GM23338 (cell line): ENCODE measurements at regions not wholly inside any gene's neighbourhood (a gene's known extent, or its start where the extent isn't known, plus 50 kb on each side); places are given as distances from the start of the nearest gene placed in this dataset.
"Not testable (repeated sequence)": the region's sequence is repeated elsewhere in the genome, so short reads cannot be mapped to it uniquely, and the experiment has no call there.

Experiments
- ATAC-seq: fragments of 200-7000 bp; cut with Tn5 transposase; 3 replicates; pipeline ENCODE4 v1.9.1; 2020
- DNase-seq: peaks from one replicate; pipeline ENCODE4 v3.0.0-alpha.2; 2015; ENCODE audit warnings: low spot score
- H2AFZ ChIP-seq: fragments of 200-600 bp; sonication (generic); 2 replicates; pipeline ENCODE4 v1.8.0; 2016; ENCODE audit warnings: antibody characterized with exemption, mild to moderate bottlenecking, moderate library complexity
- H3F3A ChIP-seq: fragments of 200-600 bp; sonication (generic); replicated peaks from 2 replicates; pipeline ENCODE4 v1.8.0; 2017; ENCODE audit warnings: antibody characterized with exemption, mixed run types, low read depth
- H3K27ac ChIP-seq: fragments of 200-600 bp; sonication (generic); 2 replicates; pipeline ENCODE4 v1.6.1; 2016; ENCODE audit warnings: low read depth
- H3K27me3 ChIP-seq: fragments of 200-600 bp; sonication (generic); 2 replicates; pipeline ENCODE4 v1.8.0; 2016; ENCODE audit warnings: mild to moderate bottlenecking, mixed run types, moderate library complexity; ENCODE audit not compliant: insufficient read depth
- H3K36me3 ChIP-seq: fragments of 200-600 bp; sonication (generic); 2 replicates; pipeline ENCODE4 v1.8.0; 2016; ENCODE audit warnings: mild to moderate bottlenecking; ENCODE audit not compliant: insufficient read depth
- H3K4me1 ChIP-seq: fragments of 200-600 bp; sonication (generic); 2 replicates; pipeline ENCODE4 v1.8.0; 2016; ENCODE audit warnings: mild to moderate bottlenecking, moderate library complexity; ENCODE audit not compliant: insufficient read depth
- H3K4me2 ChIP-seq: fragments of 200-600 bp; sonication (generic); 2 replicates; pipeline ENCODE4 v1.7.1; 2017; ENCODE audit warnings: mixed run types
- H3K4me3 ChIP-seq: fragments of 200-600 bp; sonication (generic); 2 replicates; pipeline ENCODE4 v1.6.1; 2016; ENCODE audit warnings: mixed run types
- H3K79me2 ChIP-seq: fragments of 200-600 bp; sonication (generic); replicated peaks from 2 replicates; pipeline ENCODE4 v1.8.0; 2017; ENCODE audit warnings: mild to moderate bottlenecking; ENCODE audit not compliant: insufficient read depth
- H3K9me2 ChIP-seq: fragments of 200-600 bp; sonication (generic); 2 replicates; pipeline ENCODE4 v1.8.0; 2017; ENCODE audit not compliant: insufficient read depth
- H4K20me1 ChIP-seq: fragments of 200-600 bp; sonication (generic); replicated peaks from 2 replicates; pipeline ENCODE4 v1.8.0; 2017; ENCODE audit warnings: mild to moderate bottlenecking; ENCODE audit not compliant: insufficient read depth
- H3K27ac Mint-ChIP-seq: 2 replicates; pipeline ENCODE4 v1.8.0; 2020; ENCODE audit warnings: inconsistent platforms, mild to moderate bottlenecking, moderate library complexity, mixed read lengths
- H3K27me3 Mint-ChIP-seq: 3 replicates; pipeline ENCODE4 v1.8.0; 2022; ENCODE audit warnings: low read depth, mild to moderate bottlenecking, moderate library complexity, mixed read lengths, inconsistent platforms; ENCODE audit not compliant: insufficient read depth, poor library complexity
- H3K36me3 Mint-ChIP-seq: 3 replicates; pipeline ENCODE4 v1.8.0; 2021; ENCODE audit warnings: low read depth, mild to moderate bottlenecking, inconsistent platforms, moderate library complexity, mixed read lengths
- H3K4me1 Mint-ChIP-seq: 3 replicates; pipeline ENCODE4 v1.8.0; 2020; ENCODE audit warnings: mild to moderate bottlenecking, inconsistent platforms, mixed read lengths
- H3K4me3 Mint-ChIP-seq: 3 replicates; pipeline ENCODE4 v1.8.0; 2021; ENCODE audit warnings: moderate library complexity, mild to moderate bottlenecking, inconsistent platforms, mixed read lengths
- H3K9me3 Mint-ChIP-seq: 3 replicates; pipeline ENCODE4 v1.8.0; 2020; ENCODE audit warnings: moderate library complexity, mild to moderate bottlenecking, inconsistent platforms, mixed read lengths
- CREB1 ChIP-seq: fragments of 250-450 bp; sonication (Bioruptor Pico); IDR thresholded peaks from 2 replicates; pipeline ENCODE4 v1.5.0; 2020; ENCODE audit warnings: low read depth, mild to moderate bottlenecking, moderate library complexity
- CTCF ChIP-seq, 2 experiments: fragments of 200-600 bp in 1 of 2; sonication (generic) in 1 of 2; conservative IDR thresholded peaks; 2 replicates each; pipeline versions ENCODE4 v1.5.1 to v1.6.1; 2016 to 2017; ENCODE audit warnings: antibody characterized with exemption in 2 of 2, low read depth in 2 of 2, mild to moderate bottlenecking in 2 of 2, moderate library complexity in 1 of 2
- EZH2 ChIP-seq: fragments of 200-600 bp; sonication (generic); IDR thresholded peaks from one replicate; pipeline ENCODE4 v1.8.0; 2017; ENCODE audit warnings: antibody characterized with exemption, mild to moderate bottlenecking, low read depth; ENCODE audit not compliant: unreplicated experiment
- EZH2phosphoT487 ChIP-seq: fragments of 200-600 bp; sonication (generic); IDR thresholded peaks from one replicate; pipeline ENCODE4 v1.8.1; 2018; ENCODE audit warnings: antibody characterized with exemption; ENCODE audit not compliant: unreplicated experiment
- JUNB ChIP-seq: IDR thresholded peaks from one replicate; pipeline ENCODE4 v1.6.1; 2016; ENCODE audit warnings: antibody characterized with exemption; ENCODE audit not compliant: unreplicated experiment
- NANOG ChIP-seq: IDR thresholded peaks from 2 replicates; pipeline ENCODE4 v1.6.1; 2016; ENCODE audit warnings: antibody characterized with exemption, borderline replicate concordance
- POLR2AphosphoS5 ChIP-seq: IDR thresholded peaks from 2 replicates; pipeline ENCODE4 v1.6.1; 2016; ENCODE audit warnings: antibody characterized with exemption, low read depth
- ZNF114 ChIP-seq: fragments of 250-450 bp; sonication (Bioruptor Pico); IDR thresholded peaks from 2 replicates; pipeline ENCODE4 v1.5.0; 2020; ENCODE audit warnings: mild to moderate bottlenecking, moderate library complexity
- ZNF331 ChIP-seq: fragments of 250-450 bp; sonication (Bioruptor Pico); IDR thresholded peaks from 2 replicates; pipeline ENCODE4 v1.5.0; 2020; ENCODE audit warnings: low read depth, mild to moderate bottlenecking, moderate library complexity
- TF ChIP-seq, protein P1 (sequence below): IDR thresholded peaks from 2 replicates; pipeline ENCODE4 v1.6.1; 2016; ENCODE audit warnings: antibody characterized with exemption
- TF ChIP-seq, protein P2 (sequence below): IDR thresholded peaks from one replicate; pipeline ENCODE4 v1.6.1; 2018; ENCODE audit warnings: antibody characterized with exemption; ENCODE audit not compliant: unreplicated experiment

GRCh38 chr4:33975995-33976394 is 2268.3 kb downstream of the ARAP2 start:
- no peaks in the 10 kb centered on the region for H3K36me3 ChIP-seq
- Mint-ChIP-seq H3K27me3 (no peaks in the 10 kb centered on the region), H3K4me3 (no peak overlapping the region), H3K4me1 (no peaks in the 10 kb centered on the region), H3K9me3 (no peaks in the 10 kb centered on the region), H3K27ac (no peak overlapping the region), H3K36me3 (no peaks in the 10 kb centered on the region; the same call in 2 of the 3 replicates)
- DNase-seq (no peak), ATAC-seq (no peak)
- H3K79me2 ChIP-seq: no peaks in the 10 kb centered on the region
- H3K27ac ChIP-seq: no peak overlapping the region
- no peaks in the 10 kb centered on the region for H3F3A ChIP-seq
- no peak overlapping the region for H3K4me2 ChIP-seq
- no peaks in the 10 kb centered on the region for H4K20me1 ChIP-seq
- TF ChIP-seq EZH2phosphoT487 (no peak), EZH2 (no peak), CTCF (conservative IDR thresholded peaks at IDR 0.05; ENCODE audit: low read depth in 2 of 2) (no peak), NANOG (no peak), JUNB (no peak)
- TF ChIP-seq, protein P1, sequence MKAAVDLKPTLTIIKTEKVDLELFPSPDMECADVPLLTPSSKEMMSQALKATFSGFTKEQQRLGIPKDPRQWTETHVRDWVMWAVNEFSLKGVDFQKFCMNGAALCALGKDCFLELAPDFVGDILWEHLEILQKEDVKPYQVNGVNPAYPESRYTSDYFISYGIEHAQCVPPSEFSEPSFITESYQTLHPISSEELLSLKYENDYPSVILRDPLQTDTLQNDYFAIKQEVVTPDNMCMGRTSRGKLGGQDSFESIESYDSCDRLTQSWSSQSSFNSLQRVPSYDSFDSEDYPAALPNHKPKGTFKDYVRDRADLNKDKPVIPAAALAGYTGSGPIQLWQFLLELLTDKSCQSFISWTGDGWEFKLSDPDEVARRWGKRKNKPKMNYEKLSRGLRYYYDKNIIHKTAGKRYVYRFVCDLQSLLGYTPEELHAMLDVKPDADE: no peak
- H3K4me3 ChIP-seq: no peak overlapping the region
- H3K27me3 ChIP-seq: no peaks in the 10 kb centered on the region
- no peaks in the 10 kb centered on the region for H3K4me1 ChIP-seq
- peaks cover 10% of the 10 kb centered on the region; the same call in 1 of the 2 replicates for H3K9me2 ChIP-seq
- H2AFZ ChIP-seq: no peak overlapping the region

DNA sequence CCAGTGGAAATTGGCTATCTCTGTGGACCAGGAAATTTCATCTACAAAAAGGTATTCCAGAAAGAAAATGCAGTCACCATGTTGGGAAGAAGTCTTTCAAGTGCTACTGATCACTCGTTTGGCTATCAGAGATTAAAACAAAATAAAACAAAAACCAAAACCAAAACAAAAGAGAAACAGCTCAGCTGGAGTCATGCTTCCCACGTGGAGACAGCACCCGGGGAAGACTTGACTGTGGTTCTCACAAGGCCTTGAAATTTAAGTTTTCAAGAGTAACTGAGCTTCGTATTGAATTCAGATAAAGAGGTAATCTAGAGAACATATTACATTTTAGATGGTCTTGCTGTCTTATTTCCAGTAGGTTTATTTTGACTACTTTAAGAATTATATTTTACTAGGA is 2264.5 kb downstream of the ARAP2 start:
- not testable (repeated sequence) for H3K4me1 Mint-ChIP-seq, H3K9me3 Mint-ChIP-seq, H3K4me2 ChIP-seq, H4K20me1 ChIP-seq, H3K27me3 ChIP-seq, H3K27me3 Mint-ChIP-seq, H3K4me3 Mint-ChIP-seq, H3K4me1 ChIP-seq, H3K79me2 ChIP-seq, H3K4me3 ChIP-seq, DNase-seq, ATAC-seq, H3F3A ChIP-seq, H3K27ac Mint-ChIP-seq, H3K27ac ChIP-seq, H3K36me3 Mint-ChIP-seq, H3K36me3 ChIP-seq
- Histone ChIP-seq H3K9me2 (peaks cover 10% of the 10 kb centered on the region; the same call in 1 of the 2 replicates), H2AFZ (peak overlapping the region; percentile 69; the same call in 1 of the 2 replicates)

GRCh38 chr4:33980361-33980760 is 2264.0 kb downstream of the ARAP2 start:
- H3F3A ChIP-seq: no peaks in the 10 kb centered on the region
- DNase-seq (no peak), ATAC-seq (no peak)
- no peaks in the 10 kb centered on the region for H3K4me1 ChIP-seq
- no peaks in the 10 kb centered on the region for H4K20me1 ChIP-seq
- H3K4me2 ChIP-seq: no peak overlapping the region
- H2AFZ ChIP-seq: no peak overlapping the region
- no peak overlapping the region for H3K27ac Mint-ChIP-seq
- H3K27me3 Mint-ChIP-seq: no peaks in the 10 kb centered on the region
- H3K27ac ChIP-seq: no peak overlapping the region
- H3K36me3 Mint-ChIP-seq: no peaks in the 10 kb centered on the region; the same call in 2 of the 3 replicates
- H3K9me2 ChIP-seq: peaks cover 6% of the 10 kb centered on the region; the same call in 1 of the 2 replicates
- H3K9me3 Mint-ChIP-seq: no peaks in the 10 kb centered on the region
- H3K4me3 Mint-ChIP-seq: no peak overlapping the region
- H3K4me1 Mint-ChIP-seq: no peaks in the 10 kb centered on the region
- H3K36me3 ChIP-seq: no peaks in the 10 kb centered on the region
- no peak for TF ChIP-seq ZNF331 (CRISPR knock-in tag)
- no peak for TF ChIP-seq POLR2AphosphoS5
- no peak for TF ChIP-seq ZNF114 (CRISPR knock-in tag)
- TF ChIP-seq EZH2: no peak
- TF ChIP-seq CTCF (conservative IDR thresholded peaks at IDR 0.05; ENCODE audit: low read depth in 2 of 2): no peak
- TF ChIP-seq, protein P2, sequence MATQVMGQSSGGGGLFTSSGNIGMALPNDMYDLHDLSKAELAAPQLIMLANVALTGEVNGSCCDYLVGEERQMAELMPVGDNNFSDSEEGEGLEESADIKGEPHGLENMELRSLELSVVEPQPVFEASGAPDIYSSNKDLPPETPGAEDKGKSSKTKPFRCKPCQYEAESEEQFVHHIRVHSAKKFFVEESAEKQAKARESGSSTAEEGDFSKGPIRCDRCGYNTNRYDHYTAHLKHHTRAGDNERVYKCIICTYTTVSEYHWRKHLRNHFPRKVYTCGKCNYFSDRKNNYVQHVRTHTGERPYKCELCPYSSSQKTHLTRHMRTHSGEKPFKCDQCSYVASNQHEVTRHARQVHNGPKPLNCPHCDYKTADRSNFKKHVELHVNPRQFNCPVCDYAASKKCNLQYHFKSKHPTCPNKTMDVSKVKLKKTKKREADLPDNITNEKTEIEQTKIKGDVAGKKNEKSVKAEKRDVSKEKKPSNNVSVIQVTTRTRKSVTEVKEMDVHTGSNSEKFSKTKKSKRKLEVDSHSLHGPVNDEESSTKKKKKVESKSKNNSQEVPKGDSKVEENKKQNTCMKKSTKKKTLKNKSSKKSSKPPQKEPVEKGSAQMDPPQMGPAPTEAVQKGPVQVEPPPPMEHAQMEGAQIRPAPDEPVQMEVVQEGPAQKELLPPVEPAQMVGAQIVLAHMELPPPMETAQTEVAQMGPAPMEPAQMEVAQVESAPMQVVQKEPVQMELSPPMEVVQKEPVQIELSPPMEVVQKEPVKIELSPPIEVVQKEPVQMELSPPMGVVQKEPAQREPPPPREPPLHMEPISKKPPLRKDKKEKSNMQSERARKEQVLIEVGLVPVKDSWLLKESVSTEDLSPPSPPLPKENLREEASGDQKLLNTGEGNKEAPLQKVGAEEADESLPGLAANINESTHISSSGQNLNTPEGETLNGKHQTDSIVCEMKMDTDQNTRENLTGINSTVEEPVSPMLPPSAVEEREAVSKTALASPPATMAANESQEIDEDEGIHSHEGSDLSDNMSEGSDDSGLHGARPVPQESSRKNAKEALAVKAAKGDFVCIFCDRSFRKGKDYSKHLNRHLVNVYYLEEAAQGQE: no peak
- no peak for TF ChIP-seq EZH2phosphoT487
- no peak for TF ChIP-seq CREB1 (CRISPR knock-in tag)
- no peak for TF ChIP-seq JUNB
- H3K79me2 ChIP-seq: no peaks in the 10 kb centered on the region
- no peak overlapping the region for H3K4me3 ChIP-seq
- H3K27me3 ChIP-seq: no peaks in the 10 kb centered on the region
